ENCODE measurements at regions not wholly inside any gene's neighbourhood (a gene's known extent, or its start where the extent isn't known, plus 50 kb on each side); places are given as distances from the start of the nearest gene placed in this dataset.
"Not testable (repeated sequence)": the region's sequence is repeated elsewhere in the genome, so short reads cannot be mapped to it uniquely, and the experiment has no call there.

DNA sequence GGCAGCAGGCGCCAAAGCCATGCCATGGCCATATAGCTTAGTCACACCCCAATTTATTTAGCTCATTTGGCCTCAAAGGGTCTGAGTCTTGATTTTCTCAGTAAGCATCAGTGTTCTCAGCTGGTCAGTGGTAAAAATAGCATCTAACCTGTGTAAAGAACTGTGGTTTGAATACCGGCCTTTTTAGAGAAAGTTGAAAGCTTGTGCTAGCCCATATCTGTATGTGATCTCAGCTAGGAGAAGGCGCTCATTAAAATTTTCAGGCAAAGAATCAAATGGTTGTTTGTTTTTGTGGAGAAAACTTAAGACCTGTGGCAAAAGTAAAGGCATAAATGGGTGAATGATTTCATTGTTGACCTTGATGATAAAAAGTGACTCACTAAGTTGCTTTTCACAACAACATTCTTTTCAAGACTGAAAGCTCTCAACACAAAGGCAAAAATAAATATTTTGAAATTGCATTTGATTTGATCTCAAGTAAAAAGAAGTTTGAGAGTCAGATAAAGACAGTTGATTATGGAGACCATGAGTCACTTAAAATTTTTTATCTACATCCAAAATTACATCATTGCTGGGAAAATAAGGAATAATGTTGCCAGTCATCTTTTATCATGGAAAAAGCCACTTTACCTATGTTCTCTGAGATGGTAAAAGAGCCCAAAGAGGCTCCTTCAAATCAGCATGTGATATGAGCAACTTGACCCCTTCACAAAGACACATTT lies 128.5 kb upstream of the RGS6 start:
- H3K4me1 ChIP-seq (ENCODE audit: insufficient read depth, low read length): no peaks in the 10 kb centered on the region
- no peaks in the 10 kb centered on the region for H3K9me3 ChIP-seq (ENCODE audit: low read length)
- no peak overlapping the region for H3K27ac ChIP-seq (ENCODE audit: low read depth, low read length)
- no peaks in the 10 kb centered on the region for H3K36me3 ChIP-seq (ENCODE audit: insufficient read depth, low read length)
- H3K27me3 ChIP-seq (ENCODE audit: control insufficient read depth in 1 of 2, insufficient read depth in 2 of 2, low read length in 2 of 2): no peaks in the 10 kb centered on the region
- H3K4me3 ChIP-seq (ENCODE audit: low read depth in 1 of 2, low read length in 2 of 2): no peak overlapping the region
- H3K9ac ChIP-seq (ENCODE audit: low read length): no peak overlapping the region

DNA sequence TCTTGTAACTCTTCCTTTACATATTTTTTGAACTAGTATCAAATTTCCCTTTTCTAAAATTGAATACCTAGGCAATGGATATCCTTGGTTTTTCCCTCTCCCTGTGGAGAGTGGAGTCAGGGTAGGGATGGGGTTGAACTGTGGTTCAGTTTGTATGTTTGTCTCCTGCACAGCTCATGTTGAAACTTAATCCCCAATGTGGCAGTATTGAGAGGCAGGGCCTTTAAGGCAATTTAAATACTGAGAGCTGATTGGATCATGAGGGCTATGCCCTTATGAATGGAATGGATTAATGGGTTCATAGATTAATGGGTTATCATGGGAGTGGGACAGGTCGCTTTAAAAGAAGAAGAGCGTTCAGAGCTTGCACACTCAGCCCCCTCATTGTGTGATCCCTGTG lies 127.2 kb upstream of the RGS6 start:
- Histone ChIP-seq H3K36me3 (ENCODE audit: insufficient read depth, low read length) (no peaks in the 10 kb centered on the region), H3K27ac (ENCODE audit: low read depth, low read length) (no peak overlapping the region), H3K9ac (ENCODE audit: low read length) (no peak overlapping the region), H3K4me3 (ENCODE audit: low read depth in 1 of 2, low read length in 2 of 2) (no peak overlapping the region), H3K27me3 (ENCODE audit: control insufficient read depth in 1 of 2, insufficient read depth in 2 of 2, low read length in 2 of 2) (no peaks in the 10 kb centered on the region), H3K4me1 (ENCODE audit: insufficient read depth, low read length) (no peaks in the 10 kb centered on the region), H3K9me3 (ENCODE audit: low read length) (no peaks in the 10 kb centered on the region)

DNA sequence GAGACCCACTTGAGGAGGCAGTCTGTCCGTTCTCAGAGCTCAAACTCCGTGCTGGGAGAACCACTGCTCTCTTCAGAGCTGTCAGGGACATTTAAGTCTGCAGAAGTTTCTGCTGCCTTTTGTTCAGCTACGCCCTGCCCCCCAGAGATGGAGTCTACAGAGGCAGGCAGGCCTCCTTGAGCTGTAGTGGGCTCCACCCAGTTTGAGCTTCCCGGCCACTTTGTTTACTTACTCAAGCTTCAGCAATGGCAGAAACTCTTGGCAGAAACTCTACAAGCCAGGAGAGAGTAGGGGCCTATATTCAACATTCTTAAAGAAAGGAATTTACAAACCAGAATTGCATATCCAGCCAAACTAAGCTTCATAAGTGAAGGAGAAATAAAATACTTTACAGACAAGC lies 125.2 kb upstream of the RGS6 start:
- not testable (repeated sequence) for H3K36me3 ChIP-seq (ENCODE audit: insufficient read depth, low read length); H3K4me1 ChIP-seq (ENCODE audit: insufficient read depth, low read length); H3K9ac ChIP-seq (ENCODE audit: low read length); H3K27me3 ChIP-seq (ENCODE audit: control insufficient read depth in 1 of 2, insufficient read depth in 2 of 2, low read length in 2 of 2); H3K9me3 ChIP-seq (ENCODE audit: low read length); H3K27ac ChIP-seq (ENCODE audit: low read depth, low read length); H3K4me3 ChIP-seq (ENCODE audit: low read depth in 1 of 2, low read length in 2 of 2)

DNA sequence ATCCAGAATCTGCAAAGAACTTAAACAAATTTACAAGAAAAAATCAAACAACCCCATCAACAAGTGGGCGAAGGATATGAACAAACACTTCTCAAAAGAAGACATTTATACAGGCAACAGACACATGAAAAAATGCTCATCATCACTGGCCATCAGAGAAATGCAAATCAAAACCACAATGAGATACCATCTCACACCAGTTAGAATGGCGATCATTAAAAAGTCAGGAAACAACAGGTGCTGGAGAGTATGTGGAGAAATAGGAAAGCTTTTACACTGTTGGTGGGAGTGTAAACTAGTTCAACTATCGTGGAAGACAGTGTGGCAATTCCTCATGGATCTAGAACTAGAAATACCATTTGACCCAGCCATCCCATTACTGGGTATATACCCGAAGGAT lies 121.4 kb upstream of the RGS6 start:
- H3K4me3 ChIP-seq (ENCODE audit: low read depth in 1 of 2, low read length in 2 of 2); H3K27ac ChIP-seq (ENCODE audit: low read depth, low read length); H3K9ac ChIP-seq (ENCODE audit: low read length); H3K4me1 ChIP-seq (ENCODE audit: insufficient read depth, low read length); H3K27me3 ChIP-seq (ENCODE audit: control insufficient read depth in 1 of 2, insufficient read depth in 2 of 2, low read length in 2 of 2); H3K9me3 ChIP-seq (ENCODE audit: low read length); H3K36me3 ChIP-seq (ENCODE audit: insufficient read depth, low read length): not testable (repeated sequence)

DNA sequence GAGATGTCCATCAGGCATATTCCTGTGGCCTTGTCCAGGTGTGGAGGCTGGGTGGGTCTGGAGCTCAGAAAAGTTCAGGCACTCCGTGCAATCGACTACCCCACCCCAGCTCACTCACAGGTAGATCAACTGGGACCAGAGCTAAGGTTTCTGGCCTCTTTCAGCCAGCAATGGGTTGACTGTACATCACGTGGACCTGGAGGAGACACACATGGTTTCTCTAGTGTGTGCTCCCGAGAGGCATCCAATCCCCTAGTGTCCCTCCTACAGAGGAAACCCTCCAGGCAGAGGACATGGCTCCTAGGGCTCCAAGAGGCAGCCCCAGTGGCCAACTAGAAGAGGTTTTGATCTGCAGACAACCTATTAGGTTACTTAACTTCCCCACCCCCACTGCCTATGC lies 119.5 kb upstream of the RGS6 start:
- H3K9me3 ChIP-seq (ENCODE audit: low read length): no peaks in the 10 kb centered on the region
- no peak overlapping the region for H3K4me3 ChIP-seq (ENCODE audit: low read depth in 1 of 2, low read length in 2 of 2)
- no peak overlapping the region for H3K9ac ChIP-seq (ENCODE audit: low read length)
- no peak overlapping the region for H3K27ac ChIP-seq (ENCODE audit: low read depth, low read length)
- no peaks in the 10 kb centered on the region for H3K4me1 ChIP-seq (ENCODE audit: insufficient read depth, low read length)
- H3K36me3 ChIP-seq (ENCODE audit: insufficient read depth, low read length): no peaks in the 10 kb centered on the region
- H3K27me3 ChIP-seq (ENCODE audit: control insufficient read depth in 1 of 2, insufficient read depth in 2 of 2, low read length in 2 of 2): no peaks in the 10 kb centered on the region

DNA sequence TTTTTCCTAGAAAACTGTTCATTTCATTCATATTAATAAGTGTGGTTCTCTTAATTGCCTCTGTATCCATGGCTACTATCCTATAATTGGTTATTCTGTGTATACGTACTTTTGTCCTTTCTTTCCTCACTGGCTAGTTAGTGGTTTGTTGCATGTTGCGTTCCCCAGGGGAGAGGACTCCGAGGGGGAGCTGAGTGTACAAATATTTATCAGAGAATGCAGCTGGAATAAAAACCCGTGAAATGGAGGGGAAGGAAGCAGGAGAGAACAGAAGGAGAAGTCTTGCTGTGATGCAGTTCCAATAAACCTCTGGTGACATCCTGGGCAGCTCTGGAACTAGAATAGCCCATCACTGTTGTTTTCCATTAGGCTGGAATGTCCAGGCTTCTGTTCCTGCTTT lies 117.1 kb upstream of the RGS6 start:
- H3K4me3 ChIP-seq (ENCODE audit: low read depth in 1 of 2, low read length in 2 of 2): no peak overlapping the region
- no peaks in the 10 kb centered on the region for H3K9me3 ChIP-seq (ENCODE audit: low read length)
- no peak overlapping the region for H3K9ac ChIP-seq (ENCODE audit: low read length)
- H3K27ac ChIP-seq (ENCODE audit: low read depth, low read length): no peak overlapping the region
- H3K4me1 ChIP-seq (ENCODE audit: insufficient read depth, low read length): no peaks in the 10 kb centered on the region
- no peaks in the 10 kb centered on the region for H3K36me3 ChIP-seq (ENCODE audit: insufficient read depth, low read length)
- no peaks in the 10 kb centered on the region for H3K27me3 ChIP-seq (ENCODE audit: control insufficient read depth in 1 of 2, insufficient read depth in 2 of 2, low read length in 2 of 2)

DNA sequence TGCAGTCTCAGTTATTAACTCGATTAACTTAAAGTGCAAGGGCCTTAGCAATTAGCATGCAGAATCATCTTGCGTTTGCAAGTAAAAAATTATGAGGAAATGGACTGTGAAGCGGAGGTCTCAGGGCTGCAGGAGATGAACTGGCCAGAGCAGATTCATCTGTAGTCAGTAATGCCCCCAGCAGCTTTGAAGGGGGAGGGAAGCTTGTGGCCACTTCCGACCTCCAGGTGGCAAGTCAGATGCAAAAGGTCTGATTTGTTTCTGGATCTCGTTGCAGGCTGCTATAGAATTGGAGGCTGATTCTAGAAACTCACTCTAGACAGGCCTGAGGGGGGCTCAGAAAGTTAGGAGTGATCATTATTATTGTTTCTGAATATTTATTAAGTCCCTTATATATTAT lies 107.4 kb upstream of the RGS6 start:
- no peak overlapping the region for H3K4me3 ChIP-seq (ENCODE audit: low read depth in 1 of 2, low read length in 2 of 2)
- H3K36me3 ChIP-seq (ENCODE audit: insufficient read depth, low read length): no peaks in the 10 kb centered on the region
- H3K9me3 ChIP-seq (ENCODE audit: low read length): no peaks in the 10 kb centered on the region
- H3K27ac ChIP-seq (ENCODE audit: low read depth, low read length): no peak overlapping the region
- no peak overlapping the region for H3K9ac ChIP-seq (ENCODE audit: low read length)
- no peaks in the 10 kb centered on the region for H3K4me1 ChIP-seq (ENCODE audit: insufficient read depth, low read length)
- H3K27me3 ChIP-seq (ENCODE audit: control insufficient read depth in 1 of 2, insufficient read depth in 2 of 2, low read length in 2 of 2): no peaks in the 10 kb centered on the region

DNA sequence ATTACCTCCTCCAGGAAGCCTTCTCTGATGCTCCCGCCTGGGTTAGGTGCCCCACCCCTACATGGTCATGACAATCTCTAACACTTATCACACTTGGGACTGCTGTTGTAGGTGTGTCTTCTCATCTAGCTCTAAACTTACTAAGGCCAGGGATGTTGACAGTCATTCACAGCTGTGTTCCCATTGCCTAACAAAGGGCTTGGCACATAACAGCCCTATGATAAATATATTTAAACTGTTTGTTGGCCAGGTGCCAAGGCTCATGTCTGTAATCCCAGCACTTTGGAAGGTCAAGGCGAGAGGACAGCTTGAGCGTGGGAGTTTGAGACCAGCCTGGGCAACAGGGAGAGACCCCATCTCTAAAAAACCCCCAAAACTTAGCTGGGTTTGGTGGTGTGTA lies 98.8 kb upstream of the RGS6 start:
- H3K9me3 ChIP-seq (ENCODE audit: low read length): no peaks in the 10 kb centered on the region
- H3K36me3 ChIP-seq (ENCODE audit: insufficient read depth, low read length): no peaks in the 10 kb centered on the region
- H3K27ac ChIP-seq (ENCODE audit: low read depth, low read length): no peak overlapping the region
- no peaks in the 10 kb centered on the region for H3K4me1 ChIP-seq (ENCODE audit: insufficient read depth, low read length)
- H3K4me3 ChIP-seq (ENCODE audit: low read depth in 1 of 2, low read length in 2 of 2): no peak overlapping the region
- no peaks in the 10 kb centered on the region for H3K27me3 ChIP-seq (ENCODE audit: control insufficient read depth in 1 of 2, insufficient read depth in 2 of 2, low read length in 2 of 2)
- H3K9ac ChIP-seq (ENCODE audit: low read length): no peak overlapping the region

DNA sequence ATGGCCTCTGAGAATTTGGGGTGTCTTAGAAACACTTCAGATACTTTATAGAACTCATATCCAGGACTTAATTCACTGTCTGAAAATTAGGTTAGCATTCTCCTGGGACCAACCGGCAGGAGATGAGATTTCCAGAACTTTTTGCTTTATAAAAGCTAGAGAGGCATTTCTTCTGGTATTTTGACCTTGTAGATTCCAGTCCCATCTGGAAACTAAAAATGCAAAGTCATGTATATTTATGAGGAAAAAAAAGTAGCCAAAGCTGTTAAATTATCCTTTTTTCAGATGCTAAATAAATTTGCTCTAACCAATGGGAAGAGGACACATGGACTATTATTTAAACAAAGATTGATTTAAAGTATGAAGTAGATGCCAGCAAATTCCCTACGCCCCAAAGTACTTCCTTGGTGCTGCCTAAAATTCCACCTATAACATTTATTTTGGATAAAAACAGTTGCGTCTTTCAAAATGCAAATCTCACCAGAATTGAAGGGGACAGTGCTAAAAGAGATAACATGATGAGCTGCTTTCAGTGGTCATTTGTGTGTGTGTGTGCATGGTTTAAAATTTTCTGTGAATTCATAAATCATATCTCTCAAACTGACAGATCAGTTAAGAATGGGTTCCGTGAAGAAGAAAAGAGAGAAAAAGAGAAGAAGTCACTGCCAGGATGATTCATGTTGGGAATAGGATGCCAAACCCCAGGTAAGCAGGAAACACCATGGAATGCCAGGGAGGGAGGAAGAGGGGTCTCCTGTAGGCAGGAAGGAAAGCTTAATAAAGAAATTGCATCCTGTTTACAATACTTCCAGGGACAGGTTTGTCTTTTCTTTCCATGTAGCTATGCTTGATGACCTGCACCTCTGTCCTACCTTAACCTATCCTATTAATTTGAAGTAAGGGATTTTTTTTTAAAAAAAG lies 97.7 kb upstream of the RGS6 start:
- no peaks in the 10 kb centered on the region for H3K36me3 ChIP-seq (ENCODE audit: insufficient read depth, low read length)
- no peaks in the 10 kb centered on the region for H3K9me3 ChIP-seq (ENCODE audit: low read length)
- H3K9ac ChIP-seq (ENCODE audit: low read length): no peak overlapping the region
- no peaks in the 10 kb centered on the region for H3K27me3 ChIP-seq (ENCODE audit: control insufficient read depth in 1 of 2, insufficient read depth in 2 of 2, low read length in 2 of 2)
- no peak overlapping the region for H3K4me3 ChIP-seq (ENCODE audit: low read depth in 1 of 2, low read length in 2 of 2)
- no peak overlapping the region for H3K27ac ChIP-seq (ENCODE audit: low read depth, low read length)
- H3K4me1 ChIP-seq (ENCODE audit: insufficient read depth, low read length): no peaks in the 10 kb centered on the region

DNA sequence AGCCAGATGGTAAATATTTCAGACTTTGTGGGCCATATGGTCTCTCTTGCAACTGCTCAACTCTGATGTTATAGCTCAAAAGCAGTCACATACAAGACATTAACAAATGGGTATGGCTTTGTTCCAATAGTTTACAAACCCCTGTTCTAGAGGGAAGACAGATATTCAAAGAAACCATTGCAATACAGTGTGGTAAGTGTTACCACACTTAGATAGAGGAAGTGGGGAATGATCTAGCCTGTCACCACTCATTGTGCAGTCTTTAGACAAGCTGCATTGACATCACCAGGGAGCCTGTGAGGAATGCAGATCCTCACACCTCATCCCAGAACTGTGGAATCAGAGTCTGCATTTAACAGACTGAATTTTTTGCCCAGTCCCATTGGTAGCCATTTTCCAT lies 80.0 kb upstream of the RGS6 start:
- H3K4me1 ChIP-seq (ENCODE audit: insufficient read depth, low read length): no peaks in the 10 kb centered on the region
- H3K27me3 ChIP-seq (ENCODE audit: control insufficient read depth in 1 of 2, insufficient read depth in 2 of 2, low read length in 2 of 2): no peaks in the 10 kb centered on the region
- H3K4me3 ChIP-seq (ENCODE audit: low read depth in 1 of 2, low read length in 2 of 2): no peak overlapping the region
- no peak overlapping the region for H3K9ac ChIP-seq (ENCODE audit: low read length)
- H3K9me3 ChIP-seq (ENCODE audit: low read length): no peaks in the 10 kb centered on the region
- no peak overlapping the region for H3K27ac ChIP-seq (ENCODE audit: low read depth, low read length)
- H3K36me3 ChIP-seq (ENCODE audit: insufficient read depth, low read length): no peaks in the 10 kb centered on the region

DNA sequence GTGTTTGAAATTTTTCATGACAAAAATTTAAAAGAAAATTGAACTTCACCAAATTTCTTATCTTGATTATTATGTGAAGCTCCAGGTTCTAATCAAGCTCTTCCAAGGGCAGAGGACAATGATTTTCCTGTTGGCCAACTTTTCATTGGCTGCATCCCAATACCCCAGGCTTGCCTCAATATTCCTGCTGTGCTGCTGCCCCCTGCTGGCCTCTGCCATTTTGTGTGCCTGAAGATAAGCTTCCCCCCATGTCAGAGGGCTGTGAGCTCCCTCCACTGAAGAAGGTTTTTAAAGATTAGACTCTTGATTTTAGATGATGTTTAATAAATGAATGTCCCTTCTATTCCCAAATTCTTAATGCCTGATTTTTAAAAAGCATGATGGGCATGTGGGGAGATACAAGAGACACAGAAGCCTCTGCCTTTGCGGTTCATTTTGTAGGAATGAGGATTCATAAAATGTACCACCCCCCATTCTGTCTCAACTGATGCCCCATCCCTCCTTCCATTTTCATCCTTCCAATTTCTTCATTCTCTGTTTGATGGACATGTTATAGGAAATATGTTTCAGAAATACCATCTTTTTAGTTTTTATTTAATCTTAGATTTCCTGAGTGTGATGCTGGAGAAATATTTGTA lies 76.7 kb upstream of the RGS6 start:
- H3K27ac ChIP-seq (ENCODE audit: low read depth, low read length): no peak overlapping the region
- no peaks in the 10 kb centered on the region for H3K36me3 ChIP-seq (ENCODE audit: insufficient read depth, low read length)
- no peaks in the 10 kb centered on the region for H3K27me3 ChIP-seq (ENCODE audit: control insufficient read depth in 1 of 2, insufficient read depth in 2 of 2, low read length in 2 of 2)
- no peak overlapping the region for H3K9ac ChIP-seq (ENCODE audit: low read length)
- H3K4me3 ChIP-seq (ENCODE audit: low read depth in 1 of 2, low read length in 2 of 2): no peak overlapping the region
- no peaks in the 10 kb centered on the region for H3K4me1 ChIP-seq (ENCODE audit: insufficient read depth, low read length)
- H3K9me3 ChIP-seq (ENCODE audit: low read length): no peaks in the 10 kb centered on the region

All from muscle layer of colon (tissue), 2 donors.